ENCODE measurements at regions not wholly inside any gene's neighbourhood (a gene's known extent, or its start where the extent isn't known, plus 50 kb on each side); places are given as distances from the start of the nearest gene placed in this dataset.
"Not testable (repeated sequence)": the region's sequence is repeated elsewhere in the genome, so short reads cannot be mapped to it uniquely, and the experiment has no call there.

GRCh38 chr13:67943116-67943515 is 713.0 kb upstream of the PCDH9 start:
- DNase-seq (ENCODE audit: low spot score) = no peak

GRCh38 chr13:67935626-67936025 is 705.5 kb upstream of the PCDH9 start:
- DNase-seq (ENCODE audit: low spot score) = no peak

DNA sequence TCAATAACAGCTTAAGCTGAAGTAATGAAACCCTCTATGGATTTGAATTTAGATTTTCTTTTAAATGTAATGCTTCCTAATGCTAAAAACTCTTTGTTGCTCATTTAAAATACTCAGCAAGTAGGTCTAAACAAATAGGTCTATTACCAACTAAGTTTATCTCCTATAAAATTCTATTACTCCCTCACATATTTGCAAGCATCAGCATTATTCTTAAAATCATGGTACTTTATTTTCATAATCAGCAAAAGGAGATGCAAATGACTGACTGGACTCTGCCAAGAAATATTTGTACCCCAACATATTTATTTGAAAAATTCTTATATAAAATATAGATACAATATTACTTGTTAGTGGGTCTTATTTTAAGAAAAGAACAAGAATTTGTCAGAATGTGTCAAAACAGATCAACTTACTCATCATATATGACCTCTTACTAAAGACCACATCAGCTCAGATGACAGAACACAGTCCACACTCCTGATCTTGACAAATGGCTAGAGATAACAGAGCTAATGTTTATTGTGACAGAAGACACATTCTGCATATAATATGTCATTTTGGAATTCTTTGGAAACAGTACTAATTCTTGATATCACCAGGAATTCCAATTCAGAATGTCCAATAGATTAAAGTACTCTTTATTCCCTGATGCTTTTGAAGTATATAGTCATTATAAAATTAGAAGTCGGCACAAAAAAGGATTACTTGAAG is 704.6 kb upstream of the PCDH9 start:
- DNase-seq (ENCODE audit: low spot score) = no peak

- DNase-seq (ENCODE audit: low spot score) = no peak
Observed at GRCh38 chr13:67932991-67933390, 702.9 kb upstream of the PCDH9 start.

DNA sequence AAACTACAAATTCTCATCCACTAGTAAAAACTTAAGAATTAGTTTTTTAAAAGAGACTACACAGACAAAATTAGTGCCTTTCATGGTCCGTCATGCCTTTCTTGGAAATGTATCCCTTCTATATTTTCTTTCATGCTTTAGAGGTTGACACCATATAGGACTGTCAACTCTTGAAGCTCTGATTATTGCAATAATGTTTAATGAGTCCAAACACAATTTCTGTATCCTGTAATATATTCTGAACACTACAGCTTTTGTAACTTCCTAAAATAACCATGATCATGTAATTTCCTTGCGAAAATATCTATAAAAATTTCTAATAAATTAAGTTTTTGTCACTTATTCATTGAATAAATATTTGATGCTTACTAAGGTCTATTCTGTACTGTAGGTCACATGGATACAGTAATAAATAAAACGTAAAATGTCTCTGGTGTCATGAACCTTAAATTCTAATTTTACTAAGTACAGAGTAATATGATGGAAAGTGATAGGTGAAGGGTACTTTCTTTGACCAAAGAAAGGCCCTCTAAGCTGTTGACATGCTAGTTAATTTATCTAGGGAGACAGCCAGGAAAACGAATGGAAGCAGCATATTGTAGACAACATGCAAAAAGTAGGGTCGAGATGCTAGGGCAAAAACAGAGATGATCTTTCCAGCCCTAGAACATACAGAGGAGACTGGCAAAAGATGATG is 687.3 kb upstream of the PCDH9 start:
- no peak for DNase-seq (ENCODE audit: low spot score)

DNA sequence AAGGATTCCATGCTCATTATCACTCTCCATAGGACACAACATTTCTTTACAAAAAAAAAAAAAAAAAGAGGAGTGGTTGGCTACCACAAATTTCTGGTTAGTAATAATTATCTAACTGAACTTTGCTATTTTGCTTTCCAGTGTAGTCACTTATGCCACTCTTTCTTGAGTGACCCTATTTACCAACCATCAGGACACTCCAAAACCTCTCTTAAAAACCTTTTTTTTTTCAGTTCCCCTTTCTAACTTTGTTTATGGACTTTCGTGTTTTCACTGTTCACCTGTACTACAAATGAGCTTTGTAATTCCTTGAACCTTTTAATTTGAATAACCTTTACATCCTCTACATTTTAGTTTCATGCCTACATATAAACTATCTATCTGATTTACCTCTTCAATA is 686.5 kb upstream of the PCDH9 start:
- no peak for DNase-seq (ENCODE audit: low spot score)

DNA sequence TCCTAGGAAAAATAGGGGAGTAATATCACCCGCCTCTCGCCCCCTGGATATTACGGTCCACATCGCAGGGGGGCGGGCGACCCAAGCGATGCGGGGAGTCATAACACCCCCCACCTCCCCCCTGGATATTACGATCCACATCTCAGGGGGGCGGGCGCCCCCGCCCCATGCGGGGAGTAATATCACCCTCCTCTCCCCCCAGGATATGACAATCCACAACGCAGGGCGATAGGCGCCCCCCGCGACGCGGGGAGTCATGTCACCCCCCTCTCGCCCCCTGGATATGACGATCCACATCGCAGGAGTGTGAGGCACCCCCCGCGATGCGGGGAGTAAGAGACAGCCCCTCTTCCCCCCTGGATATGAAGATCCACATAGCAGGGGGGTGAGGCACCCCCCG is 684.4 kb upstream of the PCDH9 start:
- DNase-seq (ENCODE audit: low spot score) = no peak

- DNase-seq (ENCODE audit: low spot score) = not testable (repeated sequence)
Observed at GRCh38 chr13:67902960-67903359, 672.8 kb upstream of the PCDH9 start.

DNA sequence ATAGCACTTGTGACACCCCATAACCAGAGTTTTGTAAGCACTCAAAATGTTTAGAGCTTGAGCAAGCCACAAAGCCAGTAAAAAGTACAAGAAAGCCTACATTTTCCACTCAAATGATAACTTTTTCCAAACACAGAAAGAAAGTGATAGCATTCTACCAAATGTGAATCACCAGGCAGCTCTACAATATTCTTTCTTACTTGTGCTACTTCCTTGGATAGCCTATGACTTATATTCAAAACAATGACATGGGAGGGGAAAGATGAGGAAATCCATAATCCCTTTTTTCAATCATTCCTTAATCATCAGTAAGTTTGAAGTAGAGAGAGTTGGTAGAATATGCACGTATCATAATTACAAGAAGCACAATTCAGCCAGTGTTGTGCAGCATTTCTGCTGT is 650.8 kb upstream of the PCDH9 start:
- no peak for DNase-seq (ENCODE audit: low spot score)

GRCh38 chr13:67878376-67878775 is 648.2 kb upstream of the PCDH9 start:
- DNase-seq (ENCODE audit: low spot score) = no peak

DNA sequence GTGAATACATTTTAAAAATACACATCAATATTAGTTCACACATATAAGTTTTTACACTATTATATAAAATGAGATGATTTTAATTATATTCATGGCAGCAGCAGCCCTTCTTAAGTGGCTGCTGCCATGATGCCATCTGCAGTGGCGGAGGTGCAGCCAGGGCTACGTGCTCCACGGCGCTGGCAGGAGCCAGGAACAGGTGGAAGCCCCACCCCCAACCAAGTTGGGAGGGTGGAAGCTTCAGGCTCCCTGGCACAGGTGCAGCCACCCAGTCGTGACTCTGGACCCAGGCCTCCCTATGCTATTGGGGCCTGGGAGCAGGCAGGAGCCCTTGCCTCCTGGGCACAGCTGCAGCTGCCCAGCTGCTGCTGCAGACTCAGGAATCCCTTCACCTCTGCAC is 646.9 kb upstream of the PCDH9 start:
- no peak for DNase-seq (ENCODE audit: low spot score)

- DNase-seq (ENCODE audit: low spot score) = no peak
Observed at GRCh38 chr13:67867206-67867605, 637.1 kb upstream of the PCDH9 start.

- no peak for DNase-seq (ENCODE audit: low spot score)
Observed at GRCh38 chr13:67860315-67860714, 630.2 kb upstream of the PCDH9 start.

GRCh38 chr13:67859904-67860303 is 629.8 kb upstream of the PCDH9 start:
- DNase-seq (ENCODE audit: low spot score) = no peak

GRCh38 chr13:67857581-67858310 is 627.6 kb upstream of the PCDH9 start:
- DNase-seq (ENCODE audit: low spot score) = no peak

DNA sequence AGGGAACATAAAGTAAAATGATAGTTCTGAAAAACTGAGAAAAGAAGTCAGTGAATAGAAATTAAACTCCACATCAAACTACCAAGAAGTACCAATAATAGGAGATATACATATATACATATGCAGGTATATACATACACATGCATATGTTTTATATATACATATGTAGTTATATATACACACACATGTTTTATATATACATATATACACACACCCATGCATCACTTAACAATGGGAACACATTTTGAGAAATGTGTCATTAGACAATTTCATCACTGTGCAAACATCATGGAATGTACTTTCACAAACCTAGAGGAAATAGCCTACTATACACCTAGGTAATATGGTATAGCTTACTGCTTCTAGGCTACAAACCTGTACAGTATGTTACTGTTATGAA is 626.8 kb upstream of the PCDH9 start:
- DNase-seq (ENCODE audit: low spot score) = no peak

DNA sequence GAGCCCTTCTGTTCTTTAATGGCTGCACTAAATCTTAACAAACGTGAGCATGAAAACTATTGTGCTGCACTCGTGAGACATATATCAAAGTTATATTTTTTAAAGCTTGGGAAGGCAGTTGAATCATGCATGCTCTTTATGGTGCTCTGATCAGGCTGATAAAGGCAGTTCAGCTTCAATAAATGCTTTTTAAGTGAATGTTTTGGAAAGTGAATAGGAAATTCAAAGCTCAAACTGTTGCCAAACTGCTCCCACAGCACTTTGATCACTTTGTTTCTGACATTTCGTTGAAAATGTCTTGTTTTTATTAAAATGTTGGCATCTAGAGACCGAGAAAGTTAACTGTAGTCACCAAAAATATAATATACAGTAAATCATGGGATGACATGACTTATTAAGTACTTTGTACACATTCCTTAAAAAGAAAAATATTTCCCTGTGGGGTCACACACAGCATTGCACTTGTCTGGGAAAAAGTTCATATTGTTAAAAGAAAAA is 625.7 kb upstream of the PCDH9 start:
- DNase-seq (ENCODE audit: low spot score) = no peak

DNA sequence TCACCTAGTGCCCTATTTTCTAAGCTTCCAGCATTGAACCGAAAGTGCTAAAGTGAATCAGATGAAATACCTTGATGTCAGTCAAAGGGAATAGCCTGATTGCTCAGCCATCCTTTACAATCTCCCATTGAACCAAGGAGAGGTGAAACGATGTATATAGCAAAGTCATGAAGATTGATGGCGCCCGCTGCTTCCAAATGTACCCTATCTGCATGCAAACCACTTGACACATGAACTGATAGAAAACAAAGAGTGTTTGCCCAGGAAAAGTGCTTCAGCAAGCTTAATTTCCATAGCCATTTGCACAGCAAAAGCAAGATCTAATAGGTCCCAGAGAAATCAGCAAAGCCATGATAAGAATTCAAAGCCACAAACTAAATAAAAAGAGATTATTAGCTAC is 624.9 kb upstream of the PCDH9 start:
- no peak for DNase-seq (ENCODE audit: low spot score)

DNA sequence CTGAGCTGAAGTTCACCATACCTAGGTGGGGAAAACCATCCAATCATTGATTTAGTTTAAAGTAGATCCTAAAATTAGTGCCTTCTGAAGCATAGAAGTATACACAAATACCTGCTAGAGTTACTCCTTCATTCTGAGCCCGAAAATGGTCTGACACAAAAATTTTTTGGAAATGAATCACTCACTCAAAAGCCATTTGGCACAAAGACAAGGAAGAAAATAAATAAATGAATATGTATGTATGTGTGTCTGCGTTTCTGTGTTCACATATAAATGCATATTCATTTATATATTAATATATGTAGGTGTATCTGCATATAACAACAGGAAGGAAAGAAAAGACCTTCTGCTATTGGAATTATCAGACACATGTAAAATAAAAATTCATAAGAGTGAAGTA is 614.4 kb upstream of the PCDH9 start:
- DNase-seq (ENCODE audit: low spot score) = no peak

- no peak for DNase-seq (ENCODE audit: low spot score)
Observed at GRCh38 chr13:67841071-67841470, 610.9 kb upstream of the PCDH9 start.

DNA sequence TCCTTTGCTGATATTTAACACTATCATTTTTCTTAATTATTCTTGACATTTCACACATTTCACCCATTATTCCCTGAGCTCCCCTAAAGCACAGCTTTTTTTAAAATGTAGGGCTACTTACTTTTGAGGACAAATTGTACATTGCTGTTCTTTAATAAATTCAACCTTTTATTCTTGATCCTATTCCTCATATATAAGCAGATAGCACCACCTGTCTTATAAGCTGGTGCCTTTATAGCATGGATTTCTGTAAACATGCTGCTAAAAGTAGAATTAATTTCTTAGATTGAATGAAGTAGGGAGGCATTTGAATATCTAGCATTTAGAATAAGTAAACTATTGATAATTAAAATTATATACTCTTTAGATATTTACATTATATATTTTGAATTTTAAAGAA is 603.4 kb upstream of the PCDH9 start:
- DNase-seq (ENCODE audit: low spot score) = no peak

GRCh38 chr13:67829641-67830040 is 599.5 kb upstream of the PCDH9 start:
- peak; percentile 5 for DNase-seq (ENCODE audit: low spot score)

DNA sequence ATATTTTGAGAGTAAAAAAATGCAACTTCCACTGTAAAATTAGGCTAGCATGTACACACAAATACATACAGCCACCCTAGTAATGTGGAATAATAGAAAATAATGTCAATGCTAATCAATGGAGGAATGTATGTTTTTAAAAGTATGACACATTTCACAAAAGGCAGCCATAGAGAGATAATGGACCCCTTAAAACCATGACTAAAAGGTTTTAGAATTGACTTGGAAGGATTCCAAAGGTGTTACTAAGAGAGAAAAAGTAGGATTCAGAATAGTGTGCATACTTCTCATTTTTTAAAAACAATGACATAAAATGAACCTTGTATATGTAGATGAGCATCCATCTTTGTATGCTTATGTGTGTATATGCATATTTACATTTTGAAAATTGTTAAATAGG is 597.9 kb upstream of the PCDH9 start:
- no peak for DNase-seq (ENCODE audit: low spot score)
